Activated CD4-positive, CD25-positive, alpha-beta regulatory T cell treated with anti-CD3 and anti-CD28 coated beads, Interleukin-2, amount 50 U/mL, for 24 hours (primary cell): ENCODE measurements at regions not wholly inside any gene's neighbourhood (a gene's known extent, or its start where the extent isn't known, plus 50 kb on each side); places are given as distances from the start of the nearest gene placed in this dataset.
"Not testable (repeated sequence)": the region's sequence is repeated elsewhere in the genome, so short reads cannot be mapped to it uniquely, and the experiment has no call there.

Experiments
- ATAC-seq, 2 donors: fragments of 150-1000 bp; cut with Tn5 transposase; one replicate each; pipeline ENCODE4 v1.10.0; 2021; ENCODE audit warnings: mild to moderate bottlenecking in 1 of 2, moderate library complexity in 1 of 2

GRCh38 chr5:118365718-118366117 lies 622.6 kb downstream of the DTWD2 start:
- ATAC-seq: no peak

- no peak for ATAC-seq
Observed at GRCh38 chr5:118354797-118355196, 633.5 kb downstream of the DTWD2 start.

GRCh38 chr5:118353970-118354369 lies 634.4 kb downstream of the DTWD2 start:
- no peak for ATAC-seq

- no peak for ATAC-seq
Observed at GRCh38 chr5:118336468-118336867, 651.9 kb downstream of the DTWD2 start.

- no peak for ATAC-seq
Observed at GRCh38 chr5:118327389-118327788, 661.0 kb downstream of the DTWD2 start.

- ATAC-seq: peak in 1 of 2 donors; percentile 17
Observed at GRCh38 chr5:118326481-118327045, 661.8 kb downstream of the DTWD2 start.

GRCh38 chr5:118325931-118326330 lies 662.4 kb downstream of the DTWD2 start:
- no peak for ATAC-seq

- ATAC-seq: not testable (repeated sequence)
Observed at GRCh38 chr5:118323723-118324122, 664.6 kb downstream of the DTWD2 start.

- ATAC-seq: no peak
Observed at GRCh38 chr5:118321081-118321480, 667.3 kb downstream of the DTWD2 start.

GRCh38 chr5:118320121-118320520 lies 668.2 kb downstream of the DTWD2 start:
- no peak for ATAC-seq

- ATAC-seq: no peak
Observed at GRCh38 chr5:118314931-118315330, 673.4 kb downstream of the DTWD2 start.

GRCh38 chr5:118311103-118311819 lies 677.1 kb downstream of the DTWD2 start:
- ATAC-seq: no peak

GRCh38 chr5:118310401-118310800 lies 677.9 kb downstream of the DTWD2 start:
- ATAC-seq: no peak

- ATAC-seq: no peak
Observed at GRCh38 chr5:118303296-118303695, 685.1 kb downstream of the DTWD2 start.

GRCh38 chr5:118302786-118303185 lies 685.6 kb downstream of the DTWD2 start:
- ATAC-seq: no peak

- no peak for ATAC-seq
Observed at GRCh38 chr5:118301696-118302095, 686.7 kb downstream of the DTWD2 start.

- ATAC-seq: no peak
Observed at GRCh38 chr5:118295045-118295444, 693.3 kb downstream of the DTWD2 start.

GRCh38 chr5:118293378-118293777 lies 695.0 kb downstream of the DTWD2 start:
- ATAC-seq: no peak

GRCh38 chr5:118290204-118290603 lies 698.1 kb downstream of the DTWD2 start:
- no peak for ATAC-seq

GRCh38 chr5:118284230-118284629 lies 704.1 kb downstream of the DTWD2 start:
- peak; percentile 61 to 63 for ATAC-seq

GRCh38 chr5:118282480-118283038 lies 705.8 kb downstream of the DTWD2 start:
- not testable (repeated sequence) for ATAC-seq

GRCh38 chr5:118279540-118280294 lies 708.6 kb downstream of the DTWD2 start:
- no peak for ATAC-seq

GRCh38 chr5:118270526-118270925 lies 717.8 kb downstream of the DTWD2 start:
- ATAC-seq: no peak

- ATAC-seq: no peak
Observed at GRCh38 chr5:118258223-118258622, 730.1 kb downstream of the DTWD2 start.
